ENCODE measurements at regions not wholly inside any gene's neighbourhood (a gene's known extent, or its start where the extent isn't known, plus 50 kb on each side); places are given as distances from the start of the nearest gene placed in this dataset.

DNA sequence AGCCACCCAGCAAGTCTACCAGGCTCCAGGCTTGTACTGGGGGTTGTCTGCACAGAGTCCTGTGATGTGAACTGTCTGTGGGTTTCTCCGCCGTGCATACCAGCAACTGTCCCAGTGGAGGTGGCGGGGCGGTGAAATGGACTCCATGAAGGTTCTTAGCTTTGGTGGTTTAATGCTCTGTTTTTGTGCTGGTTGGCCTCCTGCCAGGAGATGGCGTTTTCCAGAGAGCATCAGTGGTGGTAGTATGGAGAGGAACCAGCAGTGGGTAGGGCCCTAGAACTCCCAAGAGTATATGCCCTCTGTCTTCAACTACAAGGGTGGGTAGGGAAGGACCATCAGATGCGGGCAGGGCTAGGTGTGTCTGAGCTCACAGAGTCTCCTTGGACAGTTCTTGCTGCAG, 303.8 kb downstream of the TMEM121 start:
- Mint-ChIP-seq H3K27ac (no peak overlapping the region), H3K9me3 (peaks cover 70% of the 10 kb centered on the region), H3K4me3 (no peak overlapping the region), H3K36me3 (ENCODE audit: low read depth) (0 out of 2 replicates have a peak, but pooled peaks cover 10% of the 10 kb centered on the region), H3K4me1 (ENCODE audit: low read depth) (no peaks in the 10 kb centered on the region), H3K27me3 (ENCODE audit: insufficient read depth) (no peaks in the 10 kb centered on the region; the same call in 1 of the 2 replicates)
- no peak for DNase-seq
- TF ChIP-seq, protein P1, sequence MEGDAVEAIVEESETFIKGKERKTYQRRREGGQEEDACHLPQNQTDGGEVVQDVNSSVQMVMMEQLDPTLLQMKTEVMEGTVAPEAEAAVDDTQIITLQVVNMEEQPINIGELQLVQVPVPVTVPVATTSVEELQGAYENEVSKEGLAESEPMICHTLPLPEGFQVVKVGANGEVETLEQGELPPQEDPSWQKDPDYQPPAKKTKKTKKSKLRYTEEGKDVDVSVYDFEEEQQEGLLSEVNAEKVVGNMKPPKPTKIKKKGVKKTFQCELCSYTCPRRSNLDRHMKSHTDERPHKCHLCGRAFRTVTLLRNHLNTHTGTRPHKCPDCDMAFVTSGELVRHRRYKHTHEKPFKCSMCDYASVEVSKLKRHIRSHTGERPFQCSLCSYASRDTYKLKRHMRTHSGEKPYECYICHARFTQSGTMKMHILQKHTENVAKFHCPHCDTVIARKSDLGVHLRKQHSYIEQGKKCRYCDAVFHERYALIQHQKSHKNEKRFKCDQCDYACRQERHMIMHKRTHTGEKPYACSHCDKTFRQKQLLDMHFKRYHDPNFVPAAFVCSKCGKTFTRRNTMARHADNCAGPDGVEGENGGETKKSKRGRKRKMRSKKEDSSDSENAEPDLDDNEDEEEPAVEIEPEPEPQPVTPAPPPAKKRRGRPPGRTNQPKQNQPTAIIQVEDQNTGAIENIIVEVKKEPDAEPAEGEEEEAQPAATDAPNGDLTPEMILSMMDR (IDR thresholded peaks at IDR 0.05) = no peak

DNA sequence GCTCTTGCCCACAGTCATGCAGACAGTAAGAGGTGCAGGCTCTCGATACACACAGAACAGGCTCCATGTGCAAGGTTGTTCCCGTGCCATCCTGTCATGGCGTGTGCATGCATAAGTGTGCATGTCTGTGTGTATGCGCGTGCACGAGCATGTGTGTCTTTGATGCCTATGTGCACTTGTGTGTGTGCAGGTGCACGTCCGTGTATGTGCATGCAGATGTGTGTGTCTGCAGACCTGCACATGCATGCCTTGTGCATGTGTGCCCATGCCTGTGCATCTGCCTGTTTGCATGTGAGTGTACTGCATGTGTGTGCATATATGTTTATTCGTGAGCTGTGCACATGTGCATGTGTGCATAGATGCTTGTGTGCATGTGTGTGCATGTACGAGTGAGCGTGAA, 309.8 kb downstream of the TMEM121 start:
- no peak overlapping the region for H3K27ac Mint-ChIP-seq
- H3K27me3 Mint-ChIP-seq (ENCODE audit: insufficient read depth) = peaks cover 2% of the 10 kb centered on the region
- no peak overlapping the region for H3K4me3 Mint-ChIP-seq
- DNase-seq = no peak
- TF ChIP-seq, protein P1 (IDR thresholded peaks at IDR 0.05) = no peak
- H3K4me1 Mint-ChIP-seq (ENCODE audit: low read depth) = no peaks in the 10 kb centered on the region
- H3K9me3 Mint-ChIP-seq = peaks cover 41% of the 10 kb centered on the region
- H3K36me3 Mint-ChIP-seq (ENCODE audit: low read depth) = peaks cover 8% of the 10 kb centered on the region; the same call in 1 of the 2 replicates

DNA sequence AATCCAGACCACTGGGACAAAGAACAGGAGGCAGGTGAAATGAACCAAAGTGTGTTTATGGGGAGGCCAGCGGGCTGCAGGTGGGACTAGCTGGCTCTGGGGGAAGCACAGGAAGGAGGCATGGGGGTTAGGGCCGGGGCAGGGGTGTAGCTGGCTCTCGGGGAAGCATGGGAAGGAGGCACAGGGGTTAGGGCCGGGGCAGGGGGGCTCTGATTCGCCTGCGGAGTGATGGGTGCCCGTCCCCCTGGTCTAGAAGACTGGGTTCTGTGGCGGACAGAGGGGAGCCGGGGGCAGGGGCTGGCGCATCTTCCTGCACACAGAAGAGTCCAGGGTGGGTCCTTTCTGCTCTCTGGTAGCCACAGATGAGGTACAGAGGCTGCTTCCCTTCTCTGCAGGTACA, 310.3 kb downstream of the TMEM121 start:
- Mint-ChIP-seq H3K4me3 (no peak overlapping the region), H3K27ac (no peak overlapping the region), H3K27me3 (ENCODE audit: insufficient read depth) (peaks cover 2% of the 10 kb centered on the region), H3K36me3 (ENCODE audit: low read depth) (peaks cover 8% of the 10 kb centered on the region; the same call in 1 of the 2 replicates), H3K4me1 (ENCODE audit: low read depth) (no peaks in the 10 kb centered on the region), H3K9me3 (peaks cover 39% of the 10 kb centered on the region)
- no peak for DNase-seq
- TF ChIP-seq, protein P1 (IDR thresholded peaks at IDR 0.05) = no peak

DNA sequence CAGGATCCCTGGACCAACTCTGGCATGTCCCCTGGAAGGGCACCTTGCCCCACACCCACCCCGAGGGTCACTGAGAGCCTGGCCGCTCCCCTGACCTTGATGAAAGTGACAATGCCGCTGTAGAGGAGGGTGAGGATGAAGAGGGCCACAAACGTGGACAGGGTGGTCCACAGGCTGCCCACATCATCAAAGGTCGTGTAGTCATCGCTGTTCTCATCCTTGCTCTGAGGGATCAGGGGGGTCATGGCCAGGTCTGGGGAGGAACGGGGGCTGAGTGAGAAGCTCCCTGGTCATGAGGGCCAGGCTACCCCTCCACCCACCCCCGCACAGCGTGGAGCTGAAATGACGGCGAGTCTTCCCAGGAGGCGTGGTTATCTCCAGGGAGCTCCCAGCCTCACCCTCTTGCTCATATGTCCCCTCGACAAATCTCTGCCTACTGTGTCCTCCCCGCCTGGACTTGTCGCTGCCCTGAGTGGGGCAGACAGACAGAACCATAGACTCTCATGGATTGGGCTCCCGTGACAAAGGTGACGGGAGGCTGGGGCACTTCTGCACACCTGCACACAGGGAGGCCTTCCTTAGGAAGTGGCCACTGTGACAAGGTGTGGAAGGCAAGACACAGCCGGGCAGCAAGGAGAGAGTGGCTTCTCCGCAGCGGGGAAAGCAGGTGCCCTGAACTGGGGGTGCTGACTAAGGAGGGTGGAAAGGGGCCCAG, 311.1 kb downstream of the TMEM121 start:
- TF ChIP-seq, protein P1 (IDR thresholded peaks at IDR 0.05) = no peak
- peaks cover 8% of the 10 kb centered on the region; the same call in 1 of the 2 replicates for H3K36me3 Mint-ChIP-seq (ENCODE audit: low read depth)
- no peak for DNase-seq
- no peak overlapping the region for H3K4me3 Mint-ChIP-seq
- H3K4me1 Mint-ChIP-seq (ENCODE audit: low read depth) = no peaks in the 10 kb centered on the region
- H3K27me3 Mint-ChIP-seq (ENCODE audit: insufficient read depth) = peaks cover 3% of the 10 kb centered on the region
- H3K27ac Mint-ChIP-seq = no peak overlapping the region
- H3K9me3 Mint-ChIP-seq = peaks cover 45% of the 10 kb centered on the region

DNA sequence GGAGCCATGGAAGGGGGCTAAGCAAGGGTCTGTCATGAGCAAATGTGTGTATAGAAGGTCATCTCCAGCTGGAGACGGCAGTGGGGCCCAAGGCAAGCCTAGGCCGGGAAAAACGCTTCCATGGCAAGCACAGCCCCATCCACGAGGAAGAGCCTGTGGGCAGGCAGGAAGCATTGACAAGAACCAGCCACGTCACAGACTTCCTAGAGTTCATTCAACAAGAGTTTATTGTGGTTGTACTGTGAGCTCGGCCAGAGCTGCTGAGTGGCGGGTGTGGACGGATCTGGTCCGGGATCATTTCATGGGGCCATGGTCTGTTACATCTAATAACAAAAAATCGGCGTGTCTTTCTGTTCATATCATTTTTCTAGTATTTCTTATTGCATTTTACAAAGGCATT, 311.7 kb downstream of the TMEM121 start:
- Mint-ChIP-seq H3K4me1 (ENCODE audit: low read depth) (no peaks in the 10 kb centered on the region), H3K27ac (no peak overlapping the region), H3K9me3 (peaks cover 47% of the 10 kb centered on the region), H3K4me3 (no peak overlapping the region), H3K36me3 (ENCODE audit: low read depth) (peaks cover 8% of the 10 kb centered on the region; the same call in 1 of the 2 replicates), H3K27me3 (ENCODE audit: insufficient read depth) (peaks cover 3% of the 10 kb centered on the region)
- no peak for DNase-seq
- TF ChIP-seq, protein P1 (IDR thresholded peaks at IDR 0.05) = no peak
